Suprapubic skin (tissue), 4 donors: ENCODE measurements at regions not wholly inside any gene's neighbourhood (a gene's known extent, or its start where the extent isn't known, plus 50 kb on each side); places are given as distances from the start of the nearest gene placed in this dataset.

ENCODE experiments used
- DNase-seq, 2 donors: peaks; one replicate each; pipeline ENCODE4 v3.0.0-alpha.2; 2019; ENCODE audit warnings: low spot score in 2 of 2
- H3K27ac ChIP-seq: fragments of 200-600 bp; sonication (generic); one replicate; pipeline ENCODE4 v1.5.1; 2019
- H3K27me3 ChIP-seq: fragments of 200-600 bp; sonication (generic); one replicate; pipeline ENCODE4 v1.5.1; 2019
- H3K36me3 ChIP-seq: fragments of 200-600 bp; sonication (generic); one replicate; pipeline ENCODE4 v1.5.1; 2019
- H3K4me1 ChIP-seq: fragments of 200-600 bp; sonication (generic); one replicate; pipeline ENCODE4 v1.5.1; 2019
- H3K4me3 ChIP-seq: fragments of 200-600 bp; sonication (generic); one replicate; pipeline ENCODE4 v1.5.1; 2019; ENCODE audit warnings: mild to moderate bottlenecking
- H3K9me3 ChIP-seq: fragments of 200-600 bp; sonication (generic); one replicate; pipeline ENCODE4 v1.5.1; 2019
- EP300 ChIP-seq: sonication (generic); formaldehyde crosslinking; IDR thresholded peaks from one replicate; pipeline ENCODE4 v1.6.1; 2017; ENCODE audit warnings: antibody characterized with exemption
- POLR2A ChIP-seq, 2 donors: fragments of 450-650 bp; IDR thresholded peaks; one replicate each; pipeline ENCODE4 v1.6.1; 2017; ENCODE audit warnings: antibody characterized with exemption in 2 of 2, mild to moderate bottlenecking in 2 of 2, moderate library complexity in 2 of 2
- POLR2AphosphoS5 ChIP-seq, 3 donors: sonication (generic); formaldehyde crosslinking; IDR thresholded peaks; one replicate each; pipeline ENCODE4 v1.6.1; 2017; ENCODE audit warnings: antibody characterized with exemption in 3 of 3
- WGBS: methylation state at CpG from one replicate; pipeline ENCODE4 v1.1.5; 2018; 5-methylcytosine and 5-hydroxymethylcytosine counted together
- TF ChIP-seq, protein P1 (sequence below), 2 donors: fragments of 200-600 bp in 1 of 2; fragments of 450-650 bp in 1 of 2; sonication (generic) in 1 of 2; IDR thresholded peaks; one replicate each; pipeline ENCODE4 v1.5.1; 2016 to 2019; ENCODE audit warnings: antibody characterized with exemption in 2 of 2, mild to moderate bottlenecking in 1 of 2, moderate library complexity in 1 of 2

DNA sequence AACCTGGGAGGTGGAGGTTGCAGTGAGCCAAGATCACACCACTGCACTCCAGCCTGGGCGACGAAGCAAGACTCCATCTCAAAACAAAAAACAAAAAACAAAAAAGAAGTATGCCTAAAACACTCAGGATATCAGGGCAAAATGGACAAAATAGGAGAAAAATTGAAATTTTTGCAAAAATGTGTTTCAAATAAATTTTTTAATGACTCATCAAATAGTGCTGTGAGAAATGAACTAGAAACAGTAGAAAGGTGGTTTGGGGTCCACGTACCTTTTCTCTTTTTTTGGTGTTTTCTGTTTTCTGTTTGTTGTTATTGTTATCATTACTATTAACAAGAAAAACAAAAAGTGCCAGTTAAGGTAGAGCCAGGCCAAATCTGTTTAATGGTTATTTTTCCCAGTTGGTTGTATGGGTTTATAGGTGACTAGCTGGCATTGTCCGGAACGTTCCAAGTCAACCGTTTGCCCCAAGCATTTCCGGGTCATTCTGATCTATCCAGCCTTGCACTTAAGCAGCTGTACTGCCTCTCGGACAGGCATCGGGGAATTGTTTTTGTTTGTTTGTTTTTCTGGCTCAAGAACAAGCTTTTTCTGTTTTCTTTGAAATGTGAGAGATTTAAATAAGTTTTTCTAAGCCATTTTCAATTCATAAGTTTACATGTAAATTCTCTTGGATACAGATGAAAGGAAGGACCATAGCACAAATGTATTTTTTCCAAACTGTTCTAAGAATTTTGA is 157.0 kb upstream of the NEBL start:
- no peak for TF ChIP-seq POLR2AphosphoS5 (IDR thresholded peaks at IDR 0.05)
- TF ChIP-seq, protein P1, sequence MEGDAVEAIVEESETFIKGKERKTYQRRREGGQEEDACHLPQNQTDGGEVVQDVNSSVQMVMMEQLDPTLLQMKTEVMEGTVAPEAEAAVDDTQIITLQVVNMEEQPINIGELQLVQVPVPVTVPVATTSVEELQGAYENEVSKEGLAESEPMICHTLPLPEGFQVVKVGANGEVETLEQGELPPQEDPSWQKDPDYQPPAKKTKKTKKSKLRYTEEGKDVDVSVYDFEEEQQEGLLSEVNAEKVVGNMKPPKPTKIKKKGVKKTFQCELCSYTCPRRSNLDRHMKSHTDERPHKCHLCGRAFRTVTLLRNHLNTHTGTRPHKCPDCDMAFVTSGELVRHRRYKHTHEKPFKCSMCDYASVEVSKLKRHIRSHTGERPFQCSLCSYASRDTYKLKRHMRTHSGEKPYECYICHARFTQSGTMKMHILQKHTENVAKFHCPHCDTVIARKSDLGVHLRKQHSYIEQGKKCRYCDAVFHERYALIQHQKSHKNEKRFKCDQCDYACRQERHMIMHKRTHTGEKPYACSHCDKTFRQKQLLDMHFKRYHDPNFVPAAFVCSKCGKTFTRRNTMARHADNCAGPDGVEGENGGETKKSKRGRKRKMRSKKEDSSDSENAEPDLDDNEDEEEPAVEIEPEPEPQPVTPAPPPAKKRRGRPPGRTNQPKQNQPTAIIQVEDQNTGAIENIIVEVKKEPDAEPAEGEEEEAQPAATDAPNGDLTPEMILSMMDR (IDR thresholded peaks at IDR 0.05): no peak
- no peak for TF ChIP-seq POLR2A (IDR thresholded peaks at IDR 0.05)
- TF ChIP-seq EP300: no peak
- no peaks in the 10 kb centered on the region for H3K4me1 ChIP-seq
- no peak overlapping the region for H3K27ac ChIP-seq
- H3K9me3 ChIP-seq: peaks cover 8% of the 10 kb centered on the region
- DNase-seq: no peak
- no peaks in the 10 kb centered on the region for H3K27me3 ChIP-seq
- WGBS: 86% methylated on average over 9 of the region's 9 CpGs
- no peaks in the 10 kb centered on the region for H3K36me3 ChIP-seq
- H3K4me3 ChIP-seq: no peak overlapping the region

DNA sequence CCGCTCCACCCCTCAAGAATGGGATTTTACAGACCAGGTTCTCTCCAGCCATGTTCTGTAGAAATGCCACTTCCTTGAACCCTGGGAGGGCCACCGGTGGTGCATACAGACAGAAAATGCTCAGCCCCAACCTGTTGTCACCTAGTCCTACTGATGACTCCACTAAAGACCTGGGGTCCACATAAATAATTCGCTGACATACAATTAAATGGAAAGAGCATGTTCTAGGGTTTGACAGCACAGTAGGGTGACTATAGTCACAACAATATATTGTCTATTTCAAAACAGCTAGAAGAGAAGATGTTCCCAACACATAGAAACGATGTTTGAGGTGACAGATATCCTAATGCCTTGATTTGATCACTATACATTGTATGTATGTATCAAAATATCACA is 155.6 kb upstream of the NEBL start:
- no peak overlapping the region for H3K4me3 ChIP-seq
- DNase-seq: no peak
- H3K27me3 ChIP-seq: no peaks in the 10 kb centered on the region
- H3K27ac ChIP-seq: no peak overlapping the region
- TF ChIP-seq POLR2A (IDR thresholded peaks at IDR 0.05) (no peak), EP300 (no peak), POLR2AphosphoS5 (IDR thresholded peaks at IDR 0.05) (no peak)
- TF ChIP-seq, protein P1 (IDR thresholded peaks at IDR 0.05): no peak
- H3K4me1 ChIP-seq: no peaks in the 10 kb centered on the region
- H3K9me3 ChIP-seq: no peaks in the 10 kb centered on the region
- H3K36me3 ChIP-seq: no peaks in the 10 kb centered on the region
- WGBS: 93% methylated on average over 4 of the region's 4 CpGs

DNA sequence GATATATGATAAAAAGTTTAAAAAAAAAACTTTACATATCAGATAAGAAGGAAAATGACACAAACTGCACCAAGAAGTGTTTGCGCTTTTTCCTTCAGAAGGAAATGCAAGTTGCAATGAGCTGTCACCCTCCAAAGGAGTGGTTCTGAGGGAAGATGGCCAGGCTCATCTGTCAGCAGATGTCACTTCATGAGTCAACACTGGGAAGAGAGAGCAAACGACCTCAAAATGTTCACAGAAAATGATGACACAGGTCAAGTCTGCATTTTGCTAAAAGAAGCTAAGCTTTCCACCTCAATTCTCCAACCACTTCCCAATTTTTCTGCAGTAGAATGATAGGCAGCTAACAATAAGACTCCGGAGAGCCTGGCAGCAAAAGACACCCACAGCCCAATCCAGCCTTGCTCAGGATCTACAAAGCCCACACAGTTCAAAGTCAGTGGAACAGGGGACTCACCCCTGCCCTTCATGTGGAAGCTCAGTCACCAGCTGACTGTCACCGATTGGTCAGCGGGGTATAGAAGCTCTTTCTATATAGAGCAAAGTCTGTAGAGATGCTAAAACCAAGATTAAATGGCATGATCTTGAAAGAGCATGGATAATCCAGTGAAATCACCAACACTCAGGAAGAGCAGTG is 155.1 kb upstream of the NEBL start:
- H3K4me3 ChIP-seq: no peak overlapping the region
- 80% methylated on average over 5 of the region's 5 CpGs for WGBS

DNA sequence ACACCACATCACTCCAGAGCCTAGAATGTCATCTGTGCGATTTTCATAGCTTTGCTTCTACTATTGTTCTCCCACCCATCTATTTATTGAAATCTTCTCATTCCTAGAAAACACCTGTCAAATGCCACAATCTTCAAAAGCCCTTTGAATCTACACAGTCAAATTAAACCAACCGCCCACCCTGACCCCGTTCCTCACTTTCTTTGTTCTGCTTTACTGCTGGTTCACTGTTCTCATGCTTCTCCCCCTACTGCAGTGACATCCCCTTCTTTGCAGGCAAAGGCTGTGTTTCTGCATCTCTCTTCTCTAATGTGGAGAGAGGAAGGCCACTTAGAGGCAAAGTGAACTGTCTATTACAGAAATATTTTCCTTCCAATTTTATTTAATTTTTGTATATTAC is 152.4 kb upstream of the NEBL start:
- H3K36me3 ChIP-seq: no peaks in the 10 kb centered on the region
- H3K9me3 ChIP-seq: no peaks in the 10 kb centered on the region
- no peak overlapping the region for H3K27ac ChIP-seq
- no peaks in the 10 kb centered on the region for H3K27me3 ChIP-seq
- TF ChIP-seq POLR2AphosphoS5 (IDR thresholded peaks at IDR 0.05) (no peak), EP300 (no peak), POLR2A (IDR thresholded peaks at IDR 0.05) (no peak)
- TF ChIP-seq, protein P1 (IDR thresholded peaks at IDR 0.05): no peak
- WGBS: 93% methylated on average over 3 of the region's 3 CpGs
- no peaks in the 10 kb centered on the region for H3K4me1 ChIP-seq
- no peak overlapping the region for H3K4me3 ChIP-seq
- DNase-seq: no peak

More for the DNA sequence above, 155.1 kb upstream of the NEBL start:
- TF ChIP-seq, protein P1 (IDR thresholded peaks at IDR 0.05): no peak
- TF ChIP-seq POLR2AphosphoS5 (IDR thresholded peaks at IDR 0.05) (no peak), EP300 (no peak), POLR2A (IDR thresholded peaks at IDR 0.05) (no peak)
- no peak for DNase-seq
- Histone ChIP-seq H3K9me3 (no peaks in the 10 kb centered on the region), H3K36me3 (no peaks in the 10 kb centered on the region), H3K4me1 (no peaks in the 10 kb centered on the region), H3K27ac (no peak overlapping the region), H3K27me3 (no peaks in the 10 kb centered on the region)

DNA sequence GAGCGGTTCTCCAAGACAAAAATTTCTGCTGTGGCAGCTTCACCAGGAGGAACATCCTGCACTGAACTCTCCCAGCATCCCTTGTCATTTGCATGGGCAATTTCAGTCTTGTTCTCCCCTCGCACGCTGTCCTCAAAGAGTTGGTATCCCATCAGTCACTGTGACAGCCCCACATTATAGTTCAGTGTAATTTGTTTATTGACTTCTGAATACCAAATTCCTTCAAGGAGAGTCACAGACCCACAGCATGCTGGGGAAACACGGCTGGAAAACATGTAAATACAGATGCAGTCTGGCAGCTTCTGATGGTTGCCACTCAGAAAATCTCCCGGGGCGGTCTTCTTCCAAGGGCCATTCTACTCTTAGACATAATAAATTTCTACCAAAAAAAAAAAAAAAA is 151.0 kb upstream of the NEBL start:
- H3K4me3 ChIP-seq: no peak overlapping the region
- TF ChIP-seq POLR2AphosphoS5 (IDR thresholded peaks at IDR 0.05) (no peak), EP300 (no peak), POLR2A (IDR thresholded peaks at IDR 0.05) (no peak)
- TF ChIP-seq, protein P1 (IDR thresholded peaks at IDR 0.05): no peak
- H3K27me3 ChIP-seq: no peaks in the 10 kb centered on the region
- H3K27ac ChIP-seq: no peak overlapping the region
- H3K36me3 ChIP-seq: no peaks in the 10 kb centered on the region
- DNase-seq: no peak
- H3K9me3 ChIP-seq: no peaks in the 10 kb centered on the region
- 59% methylated on average over 6 of the region's 6 CpGs for WGBS
- H3K4me1 ChIP-seq: no peaks in the 10 kb centered on the region
